Activated CD4-positive, alpha-beta T cell treated with anti-CD3 and anti-CD28 coated beads for 36 hours (primary cell): ENCODE measurements at regions not wholly inside any gene's neighbourhood (a gene's known extent, or its start where the extent isn't known, plus 50 kb on each side); places are given as distances from the start of the nearest gene placed in this dataset.
"Not testable (repeated sequence)": the region's sequence is repeated elsewhere in the genome, so short reads cannot be mapped to it uniquely, and the experiment has no call there.

Source experiments
- ATAC-seq: fragments of 200-7000 bp; cut with Tn5 transposase; one replicate; pipeline ENCODE4 v1.10.0; 2021; ENCODE audit warnings: mild to moderate bottlenecking, moderate library complexity
- CTCF ChIA-PET: fragments of 350-600 bp; sonication (Branson Sonifier 250); formaldehyde crosslinking; loops from one replicate; lab custom pipeline; 2021; ENCODE audit warnings: antibody characterized with exemption; lab: Charles Lee
- POLR2A ChIA-PET: fragments of 350-600 bp; sonication (Branson Sonifier 250); formaldehyde crosslinking; loops from one replicate; lab custom pipeline; 2021; ENCODE audit warnings: antibody characterized with exemption, inconsistent platforms; lab: Charles Lee
- DNase-seq: peaks from one replicate; pipeline ENCODE4 v3.0.0-alpha.2; 2020
- H3K27ac Mint-ChIP-seq: one replicate; pipeline ENCODE4 v1.8.0; 2021; ENCODE audit warnings: mixed read lengths
- H3K27me3 Mint-ChIP-seq: one replicate; pipeline ENCODE4 v1.8.0; 2021; ENCODE audit warnings: mixed read lengths
- H3K36me3 Mint-ChIP-seq: one replicate; pipeline ENCODE4 v1.8.0; 2021; ENCODE audit warnings: low read depth, mixed read lengths
- H3K4me1 Mint-ChIP-seq: one replicate; pipeline ENCODE4 v1.8.0; 2021; ENCODE audit warnings: mixed read lengths
- H3K4me3 Mint-ChIP-seq: one replicate; pipeline ENCODE4 v1.8.0; 2021; ENCODE audit warnings: mild to moderate bottlenecking, moderate library complexity, mixed read lengths
- H3K9me3 Mint-ChIP-seq: one replicate; pipeline ENCODE4 v1.8.0; 2021; ENCODE audit warnings: low read depth, mixed read lengths
- intact Hi-C, 2 experiments: fragments of 100-400 bp; cut with DNase I in 1 of 2; cut with micrococcal nuclease in 1 of 2; formaldehyde crosslinking; loops; one replicate each; pipeline versions ENCODE4 v1.14.2 to v1.15.1; 2022 to 2024; cut with DNase I, micrococcal nuclease

- Mint-ChIP-seq H3K36me3 (no peaks in the 10 kb centered on the region), H3K27ac (no peak overlapping the region)
Measured at GRCh38 chr16:59122262-59122537, 388.1 kb upstream of the GOT2 start.

GRCh38 chr16:59121411-59122261 is 387.5 kb upstream of the GOT2 start:
- intact Hi-C loops: no loop called here

More at GRCh38 chr16:59122262-59122537, 388.1 kb upstream of the GOT2 start:
- H3K27me3 Mint-ChIP-seq: no peaks in the 10 kb centered on the region
- H3K4me1 Mint-ChIP-seq: no peaks in the 10 kb centered on the region
- no peak overlapping the region for H3K4me3 Mint-ChIP-seq
- intact Hi-C loops: no loop called here
- ChIA-PET POLR2A (no interaction called here), CTCF (no interaction called here)
- no peaks in the 10 kb centered on the region for H3K9me3 Mint-ChIP-seq
- no peak for DNase-seq
- no peak for ATAC-seq

GRCh38 chr16:59116744-59117143 is 382.6 kb upstream of the GOT2 start:
- H3K4me1 Mint-ChIP-seq: no peaks in the 10 kb centered on the region
- ChIA-PET POLR2A (no interaction called here), CTCF (no interaction called here)
- intact Hi-C loops: no loop called here
- H3K27ac Mint-ChIP-seq: no peak overlapping the region
- no peaks in the 10 kb centered on the region for H3K9me3 Mint-ChIP-seq
- ATAC-seq (no peak), DNase-seq (no peak)
- no peaks in the 10 kb centered on the region for H3K27me3 Mint-ChIP-seq
- H3K4me3 Mint-ChIP-seq: no peak overlapping the region
- H3K36me3 Mint-ChIP-seq: no peaks in the 10 kb centered on the region

More at GRCh38 chr16:59121411-59122261, 387.5 kb upstream of the GOT2 start:
- Mint-ChIP-seq H3K4me1 (no peaks in the 10 kb centered on the region), H3K36me3 (no peaks in the 10 kb centered on the region), H3K9me3 (no peaks in the 10 kb centered on the region), H3K27me3 (no peaks in the 10 kb centered on the region), H3K4me3 (no peak overlapping the region), H3K27ac (no peak overlapping the region)
- ChIA-PET CTCF (no interaction called here), POLR2A (no interaction called here)
- ATAC-seq (no peak), DNase-seq (no peak)

GRCh38 chr16:59114790-59115189 is 380.7 kb upstream of the GOT2 start:
- Mint-ChIP-seq H3K36me3 (no peaks in the 10 kb centered on the region), H3K27ac (no peak overlapping the region), H3K4me3 (no peak overlapping the region), H3K9me3 (peaks cover 2% of the 10 kb centered on the region), H3K27me3 (no peaks in the 10 kb centered on the region), H3K4me1 (no peaks in the 10 kb centered on the region)
- POLR2A ChIA-PET: no interaction called here
- DNase-seq: no peak
- CTCF ChIA-PET: no interaction called here
- no peak for ATAC-seq
- intact Hi-C loops: no loop called here

- H3K4me1 Mint-ChIP-seq: no peaks in the 10 kb centered on the region
- intact Hi-C loops: no loop called here
- H3K9me3 Mint-ChIP-seq: peaks cover 2% of the 10 kb centered on the region
- no peak overlapping the region for H3K27ac Mint-ChIP-seq
- H3K36me3 Mint-ChIP-seq: no peaks in the 10 kb centered on the region
- CTCF ChIA-PET: no interaction called here
- DNase-seq (no peak), ATAC-seq (no peak)
- no peaks in the 10 kb centered on the region for H3K27me3 Mint-ChIP-seq
- POLR2A ChIA-PET: no interaction called here
- H3K4me3 Mint-ChIP-seq: no peak overlapping the region
Measured at GRCh38 chr16:59113004-59113670, 379.0 kb upstream of the GOT2 start.

GRCh38 chr16:59111280-59111679 is 377.2 kb upstream of the GOT2 start:
- ChIA-PET CTCF (no interaction called here), POLR2A (no interaction called here)
- H3K9me3 Mint-ChIP-seq: peaks cover 2% of the 10 kb centered on the region
- no peak overlapping the region for H3K27ac Mint-ChIP-seq
- no peaks in the 10 kb centered on the region for H3K36me3 Mint-ChIP-seq
- H3K4me1 Mint-ChIP-seq: no peaks in the 10 kb centered on the region
- H3K4me3 Mint-ChIP-seq: no peak overlapping the region
- ATAC-seq (no peak), DNase-seq (no peak)
- no peaks in the 10 kb centered on the region for H3K27me3 Mint-ChIP-seq
- intact Hi-C loops: no loop called here

GRCh38 chr16:59108374-59108773 is 374.3 kb upstream of the GOT2 start:
- CTCF ChIA-PET: interaction anchor here (0.6 kb wide), 1 partner anchor 283 kb away, joined by 3 read pairs; no protein-coding TSS in a partner anchor
- Mint-ChIP-seq H3K27ac (no peak overlapping the region), H3K4me1 (no peaks in the 10 kb centered on the region), H3K27me3 (no peaks in the 10 kb centered on the region), H3K36me3 (no peaks in the 10 kb centered on the region), H3K4me3 (no peak overlapping the region), H3K9me3 (peaks cover 3% of the 10 kb centered on the region)
- DNase-seq: no peak
- intact Hi-C loops: no loop called here
- POLR2A ChIA-PET: no interaction called here
- ATAC-seq: no peak

GRCh38 chr16:59096682-59097081 is 362.6 kb upstream of the GOT2 start:
- H3K27me3 Mint-ChIP-seq, POLR2A ChIA-PET, ATAC-seq, DNase-seq, H3K27ac Mint-ChIP-seq, intact Hi-C loops, CTCF ChIA-PET, H3K36me3 Mint-ChIP-seq, H3K9me3 Mint-ChIP-seq, H3K4me1 Mint-ChIP-seq, H3K4me3 Mint-ChIP-seq: not testable (repeated sequence)

- Mint-ChIP-seq H3K4me1 (no peaks in the 10 kb centered on the region), H3K27me3 (no peaks in the 10 kb centered on the region), H3K27ac (no peak overlapping the region), H3K4me3 (no peak overlapping the region), H3K36me3 (no peaks in the 10 kb centered on the region), H3K9me3 (peaks cover 4% of the 10 kb centered on the region)
- ChIA-PET CTCF (interaction anchor here (1.0 kb wide), 2 partner anchors 19 kb away, joined by 3 read pairs; no protein-coding TSS in a partner anchor), POLR2A (no interaction called here)
- DNase-seq (no peak), ATAC-seq (no peak)
- intact Hi-C loops: no loop called here
Measured at GRCh38 chr16:59090541-59090940, 356.4 kb upstream of the GOT2 start.

GRCh38 chr16:59088431-59088830 is 354.3 kb upstream of the GOT2 start:
- ChIA-PET POLR2A (no interaction called here), CTCF (no interaction called here)
- H3K27me3 Mint-ChIP-seq: no peaks in the 10 kb centered on the region
- no peaks in the 10 kb centered on the region for H3K4me1 Mint-ChIP-seq
- H3K4me3 Mint-ChIP-seq: no peak overlapping the region
- peaks cover 4% of the 10 kb centered on the region for H3K9me3 Mint-ChIP-seq
- no peak overlapping the region for H3K27ac Mint-ChIP-seq
- intact Hi-C loops: no loop called here
- ATAC-seq: no peak
- H3K36me3 Mint-ChIP-seq: no peaks in the 10 kb centered on the region
- DNase-seq: no peak

GRCh38 chr16:59087641-59088040 is 353.5 kb upstream of the GOT2 start:
- Mint-ChIP-seq H3K27me3 (no peaks in the 10 kb centered on the region), H3K27ac (no peak overlapping the region), H3K4me3 (no peak overlapping the region), H3K4me1 (no peaks in the 10 kb centered on the region), H3K9me3 (peaks cover 6% of the 10 kb centered on the region), H3K36me3 (no peaks in the 10 kb centered on the region)
- POLR2A ChIA-PET: no interaction called here
- intact Hi-C loops: no loop called here
- ATAC-seq: no peak
- CTCF ChIA-PET: no interaction called here
- DNase-seq: no peak

- DNase-seq (no peak), ATAC-seq (no peak)
- intact Hi-C loops: no loop called here
- H3K9me3 Mint-ChIP-seq: peaks cover 10% of the 10 kb centered on the region
- ChIA-PET POLR2A (no interaction called here), CTCF (no interaction called here)
- H3K27me3 Mint-ChIP-seq: no peaks in the 10 kb centered on the region
- H3K36me3 Mint-ChIP-seq: no peaks in the 10 kb centered on the region
- H3K4me1 Mint-ChIP-seq: no peaks in the 10 kb centered on the region
- H3K4me3 Mint-ChIP-seq: no peak overlapping the region
- no peak overlapping the region for H3K27ac Mint-ChIP-seq
Measured at GRCh38 chr16:59067205-59067604, 333.1 kb upstream of the GOT2 start.
